ENCODE measurements at regions not wholly inside any gene's neighbourhood (a gene's known extent, or its start where the extent isn't known, plus 50 kb on each side); places are given as distances from the start of the nearest gene placed in this dataset.

DNA sequence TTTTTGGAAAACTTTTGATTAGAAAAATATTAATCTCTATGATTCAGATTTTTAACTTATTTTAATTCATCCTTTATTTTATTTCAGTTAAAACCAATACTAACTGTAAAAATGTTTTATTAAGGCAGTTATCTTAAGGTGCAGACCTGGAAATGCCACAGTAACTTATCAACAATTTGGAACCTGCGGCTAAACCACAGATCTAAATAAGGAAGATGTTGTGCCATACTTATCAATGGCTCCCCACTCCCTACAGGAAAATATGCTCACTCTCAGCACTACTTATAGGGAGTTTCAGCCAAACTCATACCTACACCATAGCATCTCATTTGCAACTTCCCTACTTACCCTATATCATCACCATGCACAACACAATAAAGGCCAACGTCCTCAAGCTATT is 226.9 kb upstream of the KYNU start:
- no peak for TF ChIP-seq CTCF (IDR thresholded peaks at IDR 0.05)
- TF ChIP-seq POLR2A (IDR thresholded peaks at IDR 0.05): no peak
